HEK293 (cell line): ENCODE measurements at regions not wholly inside any gene's neighbourhood (a gene's known extent, or its start where the extent isn't known, plus 50 kb on each side); places are given as distances from the start of the nearest gene placed in this dataset.

Experiments
- BCL11A ChIP-seq: fragments of 450-650 bp; formaldehyde crosslinking; IDR thresholded peaks from 2 replicates; pipeline ENCODE4 v1.5.1; 2016; ENCODE audit warnings: low read depth, missing biosample characterization, missing genetic modification characterization
- CTCF ChIP-seq: fragments of 450-650 bp; formaldehyde crosslinking; IDR thresholded peaks from 2 replicates; pipeline ENCODE4 v1.5.1; 2016; ENCODE audit warnings: missing biosample characterization, missing genetic modification characterization
- KLF16 ChIP-seq: fragments of 450-650 bp; formaldehyde crosslinking; IDR thresholded peaks from 2 replicates; pipeline ENCODE4 v1.5.1; 2017; ENCODE audit warnings: missing biosample characterization, missing genetic modification characterization
- MYNN ChIP-seq: fragments of 450-650 bp; formaldehyde crosslinking; IDR thresholded peaks from 2 replicates; pipeline ENCODE4 v1.5.1; 2016; ENCODE audit warnings: missing biosample characterization, missing genetic modification characterization, borderline replicate concordance
- PATZ1 ChIP-seq: fragments of 450-650 bp; formaldehyde crosslinking; IDR thresholded peaks from 2 replicates; pipeline ENCODE4 v1.5.1; 2016; ENCODE audit warnings: missing biosample characterization, missing genetic modification characterization
- REPIN1 ChIP-seq: fragments of 450-650 bp; formaldehyde crosslinking; IDR thresholded peaks from 2 replicates; pipeline ENCODE4 v1.5.1; 2017; ENCODE audit warnings: missing biosample characterization, missing genetic modification characterization, low read depth
- SETDB1 ChIP-seq: IDR thresholded peaks from one replicate; pipeline ENCODE4 v1.6.1; 2017; ENCODE audit warnings: mild to moderate bottlenecking, low read length, moderate library complexity, mixed read lengths; ENCODE audit not compliant: insufficient read length
- TCF7L2 ChIP-seq: IDR thresholded peaks from 2 replicates; pipeline ENCODE4 v1.6.1; 2011; ENCODE audit warnings: low read depth, mild to moderate bottlenecking, inconsistent platforms, low read length, moderate library complexity, borderline replicate concordance
- ZFHX2 ChIP-seq: fragments of 450-650 bp; formaldehyde crosslinking; conservative IDR thresholded peaks from 2 replicates; pipeline ENCODE4 v1.5.1; 2016; ENCODE audit warnings: missing biosample characterization, missing genetic modification characterization
- ZNF133 ChIP-seq: fragments of 450-650 bp; formaldehyde crosslinking; IDR thresholded peaks from 2 replicates; pipeline ENCODE4 v1.5.1; 2016; ENCODE audit warnings: missing biosample characterization, missing genetic modification characterization
- ZNF18 ChIP-seq: fragments of 450-650 bp; formaldehyde crosslinking; IDR thresholded peaks from 2 replicates; pipeline ENCODE4 v1.5.1; 2016; ENCODE audit warnings: missing biosample characterization, missing genetic modification characterization
- ZNF311 ChIP-seq: fragments of 450-650 bp; formaldehyde crosslinking; IDR thresholded peaks from 2 replicates; pipeline ENCODE4 v1.5.1; 2017; ENCODE audit warnings: missing biosample characterization, missing genetic modification characterization, borderline replicate concordance
- ZNF558 ChIP-seq: fragments of 450-650 bp; formaldehyde crosslinking; IDR thresholded peaks from 2 replicates; pipeline ENCODE4 v1.5.1; 2016; ENCODE audit warnings: missing biosample characterization, missing genetic modification characterization
- ZNF658 ChIP-seq: fragments of 450-650 bp; formaldehyde crosslinking; IDR thresholded peaks from 2 replicates; pipeline ENCODE4; 2016; ENCODE audit warnings: missing biosample characterization, missing genetic modification characterization

- no peak for TF ChIP-seq TCF7L2
- TF ChIP-seq CTCF (tag by site-specific recombination), result no peak
- no peak for TF ChIP-seq ZNF558 (tag by site-specific recombination)
- no peak for TF ChIP-seq ZFHX2 (tag by site-specific recombination)
- no peak for TF ChIP-seq MYNN
- no peak for TF ChIP-seq BCL11A
- no peak for TF ChIP-seq REPIN1 (tag by site-specific recombination)
- no peak for TF ChIP-seq ZNF658
- TF ChIP-seq KLF16 (tag by site-specific recombination), result no peak
- no peak for TF ChIP-seq ZNF311
- TF ChIP-seq ZNF18, result no peak
- no peak for TF ChIP-seq SETDB1
- TF ChIP-seq PATZ1 (tag by site-specific recombination), result no peak
- no peak for TF ChIP-seq ZNF133
Measured at GRCh38 chr15:94925680-94926079, 694.3 kb downstream of the MCTP2 start.
